PC-9 (cell line): ENCODE measurements at regions not wholly inside any gene's neighbourhood (a gene's known extent, or its start where the extent isn't known, plus 50 kb on each side); places are given as distances from the start of the nearest gene placed in this dataset.

Experiments
- BruUV-seq: library from RNA; stranded (reverse); fragments of 400-500 nt; replicated peaks from 2 replicates; lab custom pipeline; 2021; lab: Mats Ljungman, UMichigan
- CTCF ChIA-PET: fragments of 300-600 bp; sonication (Branson Sonifier 250); formaldehyde crosslinking; loops from one replicate; lab custom pipeline; 2022; ENCODE audit warnings: antibody characterized with exemption; lab: Charles Lee
- POLR2A ChIA-PET: fragments of 300-600 bp; sonication (Branson Sonifier 250); formaldehyde crosslinking; loops from one replicate; lab custom pipeline; 2022; ENCODE audit warnings: antibody characterized with exemption; ENCODE audit not compliant: unreplicated experiment; lab: Charles Lee
- DNase-seq, 2 experiments: peaks; one replicate each; pipeline versions ENCODE4 v3.0.0 to v3.0.0-alpha.2; 2015 to 2022; ENCODE audit warnings: mixed read lengths in 1 of 2
- H2AFZ ChIP-seq: fragments of 200-600 bp; sonication (generic); 2 replicates; pipeline ENCODE4 v1.8.1; 2017; ENCODE audit warnings: antibody characterized with exemption
- H3F3A ChIP-seq: fragments of 200-600 bp; sonication (generic); 2 replicates; pipeline ENCODE4 v1.8.1; 2017; ENCODE audit warnings: antibody characterized with exemption, mild to moderate bottlenecking, low read depth; ENCODE audit not compliant: insufficient read depth
- H3K27ac ChIP-seq: fragments of 200-600 bp; sonication (generic); 2 replicates; pipeline ENCODE4 v1.6.1; 2016; ENCODE audit warnings: mixed run types
- H3K27me3 ChIP-seq: fragments of 200-600 bp; sonication (generic); 2 replicates; pipeline ENCODE4 v1.6.1; 2016; ENCODE audit warnings: low read depth, mixed run types; ENCODE audit not compliant: insufficient read depth
- H3K36me3 ChIP-seq: fragments of 200-600 bp; sonication (generic); 2 replicates; pipeline ENCODE4 v1.6.1; 2016; ENCODE audit warnings: low read depth, mixed run types
- H3K4me1 ChIP-seq: fragments of 200-600 bp; sonication (generic); replicated peaks from 2 replicates; pipeline ENCODE4 v1.6.1; 2016; ENCODE audit warnings: mixed run types; ENCODE audit not compliant: insufficient read depth
- H3K4me2 ChIP-seq: fragments of 200-600 bp; sonication (generic); 2 replicates; pipeline ENCODE4 v1.6.1; 2017; ENCODE audit warnings: mixed run types
- H3K4me3 ChIP-seq: fragments of 200-600 bp; sonication (generic); 2 replicates; pipeline ENCODE4 v1.6.1; 2016; ENCODE audit warnings: mixed run types
- H3K79me2 ChIP-seq: fragments of 200-600 bp; sonication (generic); 2 replicates; pipeline ENCODE4 v1.6.1; 2017; ENCODE audit warnings: low read depth, mixed run types
- H3K9me2 ChIP-seq: fragments of 200-600 bp; sonication (generic); 2 replicates; pipeline ENCODE4 v1.8.1; 2017; ENCODE audit warnings: mild to moderate bottlenecking; ENCODE audit not compliant: insufficient read depth
- H3K9me3 ChIP-seq: fragments of 200-600 bp; sonication (generic); 2 replicates; pipeline ENCODE4 v1.8.1; 2016; ENCODE audit warnings: low read depth; ENCODE audit not compliant: insufficient read depth
- H4K20me1 ChIP-seq: fragments of 200-600 bp; sonication (generic); 2 replicates; pipeline ENCODE4 v1.8.1; 2017; ENCODE audit not compliant: insufficient read depth
- CTCF ChIP-seq: fragments of 200-600 bp; sonication (generic); conservative IDR thresholded peaks from 2 replicates; pipeline ENCODE4 v1.6.1; 2017; ENCODE audit warnings: mixed run types, antibody characterized with exemption, mild to moderate bottlenecking, moderate library complexity
- EZH2 ChIP-seq: fragments of 200-600 bp; sonication (generic); IDR thresholded peaks from 2 replicates; pipeline ENCODE4 v1.8.0; 2017; ENCODE audit warnings: antibody characterized with exemption, low read depth
- intact Hi-C: fragments of 100-400 bp; cut with micrococcal nuclease; formaldehyde crosslinking; loops from one replicate; pipeline ENCODE4 v1.10.0; 2022; ENCODE audit not compliant: unreplicated experiment

GRCh38 chr7:8353991-8354390, 79.4 kb upstream of the NXPH1 start:
- Histone ChIP-seq H3K27ac (no peak overlapping the region), H3K4me3 (no peak overlapping the region), H3K4me2 (no peak overlapping the region), H3K79me2 (no peaks in the 10 kb centered on the region), H3K4me1 (no peaks in the 10 kb centered on the region), H3K9me2 (no peaks in the 10 kb centered on the region), H3K9me3 (0 out of 2 replicates have a peak, but pooled peaks cover 3% of the 10 kb centered on the region), H4K20me1 (no peaks in the 10 kb centered on the region), H3K36me3 (no peaks in the 10 kb centered on the region), H3F3A (no peaks in the 10 kb centered on the region), H3K27me3 (no peaks in the 10 kb centered on the region), H2AFZ (no peak overlapping the region)
- intact Hi-C loops, result no loop called here
- ChIA-PET POLR2A (no interaction called here), CTCF (no interaction called here)
- DNase-seq, result no peak
- TF ChIP-seq CTCF, result no peak
- BruUV-seq, result no TSS peak

DNA sequence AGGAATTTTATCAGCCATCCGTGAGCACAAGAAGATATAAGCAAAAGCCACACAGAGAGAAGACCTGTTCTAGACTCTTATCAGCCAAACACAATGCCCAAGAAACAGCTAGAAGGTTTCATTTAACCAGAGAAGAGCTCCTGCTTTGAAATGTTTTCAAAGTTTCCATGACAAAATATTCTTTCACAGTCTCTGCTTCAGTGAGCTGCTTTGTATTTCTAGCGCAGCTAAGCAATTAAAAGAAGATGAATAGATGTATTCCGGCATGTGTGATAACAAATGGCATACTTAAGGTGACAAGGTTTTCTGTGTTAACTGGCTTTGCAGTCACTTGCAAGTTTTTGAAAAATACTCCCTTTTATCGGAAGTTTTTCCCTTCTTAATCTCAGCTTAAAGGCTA, 78.9 kb upstream of the NXPH1 start:
- Histone ChIP-seq H3K79me2 (no peaks in the 10 kb centered on the region), H4K20me1 (no peaks in the 10 kb centered on the region), H3K9me2 (no peaks in the 10 kb centered on the region), H3K4me3 (no peak overlapping the region), H3K27ac (no peak overlapping the region), H3K4me2 (no peak overlapping the region), H2AFZ (no peak overlapping the region), H3K9me3 (0 out of 2 replicates have a peak, but pooled peaks cover 3% of the 10 kb centered on the region), H3F3A (no peaks in the 10 kb centered on the region), H3K27me3 (no peaks in the 10 kb centered on the region), H3K36me3 (no peaks in the 10 kb centered on the region), H3K4me1 (no peaks in the 10 kb centered on the region)
- no peak for DNase-seq
- ChIA-PET CTCF (no interaction called here), POLR2A (no interaction called here)
- TF ChIP-seq EZH2 (no peak), CTCF (no peak)
- intact Hi-C loops, result no loop called here
- no TSS peak for BruUV-seq

- Histone ChIP-seq H3K9me3 (0 out of 2 replicates have a peak, but pooled peaks cover 3% of the 10 kb centered on the region), H3K9me2 (no peaks in the 10 kb centered on the region), H3K4me2 (no peak overlapping the region), H3K27me3 (no peaks in the 10 kb centered on the region), H4K20me1 (no peaks in the 10 kb centered on the region), H3K79me2 (no peaks in the 10 kb centered on the region), H3F3A (no peaks in the 10 kb centered on the region), H3K4me1 (peaks cover 6% of the 10 kb centered on the region), H2AFZ (no peak overlapping the region), H3K36me3 (no peaks in the 10 kb centered on the region), H3K4me3 (no peak overlapping the region), H3K27ac (no peak overlapping the region)
- ChIA-PET CTCF (no interaction called here), POLR2A (no interaction called here)
- no peak for DNase-seq
- intact Hi-C loops, result no loop called here
- TF ChIP-seq CTCF (no peak), EZH2 (no peak)
- BruUV-seq, result no TSS peak
These were observed 77.3 kb upstream of the NXPH1 start for GRCh38 chr7:8356071-8356470.
